ENCODE measurements at regions not wholly inside any gene's neighbourhood (a gene's known extent, or its start where the extent isn't known, plus 50 kb on each side); places are given as distances from the start of the nearest gene placed in this dataset.

DNA sequence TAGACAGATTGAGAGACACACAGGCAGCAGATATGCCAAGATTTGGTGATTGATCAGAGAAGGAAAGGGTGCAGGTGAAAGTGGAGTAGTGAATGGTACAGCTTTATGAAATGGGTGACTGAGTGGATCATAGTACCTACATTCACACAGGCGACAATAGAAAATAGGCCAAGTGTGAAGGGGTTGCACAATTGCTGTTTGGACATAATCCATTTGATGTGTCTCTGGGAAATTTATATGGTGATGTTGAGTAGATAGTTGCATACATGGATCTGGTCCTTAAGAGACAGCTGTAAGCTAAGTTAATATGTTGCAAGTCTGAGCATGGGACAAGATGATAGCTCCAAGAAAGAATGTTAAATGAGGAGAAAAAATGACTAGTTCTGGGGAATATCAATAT, 118.6 kb upstream of the COP1 start:
- TF ChIP-seq, protein P1, sequence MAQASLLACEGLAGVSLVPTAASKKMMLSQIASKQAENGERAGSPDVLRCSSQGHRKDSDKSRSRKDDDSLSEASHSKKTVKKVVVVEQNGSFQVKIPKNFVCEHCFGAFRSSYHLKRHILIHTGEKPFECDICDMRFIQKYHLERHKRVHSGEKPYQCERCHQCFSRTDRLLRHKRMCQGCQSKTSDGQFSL (CRISPR knock-in tag; IDR thresholded peaks at IDR 0.05) = no peak
- TF ChIP-seq, protein P1 (tag; IDR thresholded peaks at IDR 0.05) = no peak
- 0 out of 2 replicates have a peak, but pooled peaks have one; percentile 19 for TF ChIP-seq CEBPB (tag; IDR thresholded peaks at IDR 0.05)
- TF ChIP-seq NBN (IDR thresholded peaks at IDR 0.05; ENCODE audit: low read depth) = no peak
- TF ChIP-seq STAG1 (CRISPR knock-in tag; IDR thresholded peaks at IDR 0.05; ENCODE audit: borderline replicate concordance) = no peak
- no peak for TF ChIP-seq CREB5 (CRISPR knock-in tag; IDR thresholded peaks at IDR 0.05)

More for the DNA sequence above, 118.6 kb upstream of the COP1 start:
- H4K20me1 ChIP-seq (replicated peaks; ENCODE audit: control insufficient read depth, insufficient read depth, low read length) = no peaks in the 10 kb centered on the region
- H2AFZ ChIP-seq (ENCODE audit: low read depth, low read length) = no peak overlapping the region
- H3K36me3 ChIP-seq (ENCODE audit: control insufficient read depth, insufficient read depth, low read length) = no peaks in the 10 kb centered on the region
- H3K79me2 ChIP-seq (ENCODE audit: control insufficient read depth, insufficient read depth, low read length) = no peaks in the 10 kb centered on the region
- DNase-seq (ENCODE audit: extremely low read depth in 1 of 4, low spot score in 3 of 4) (no peak), FAIRE-seq (no peak), ATAC-seq (no peak)
- no peak overlapping the region for H3K27ac ChIP-seq (ENCODE audit: extremely low read depth, low read depth, low read length)
- H3K4me3 ChIP-seq = no peak overlapping the region
- no peaks in the 10 kb centered on the region for H3K9me3 ChIP-seq (replicated peaks; ENCODE audit: control insufficient read depth, insufficient read depth, low read depth, low read length)
- in situ Hi-C loops (cut with MboI) = no loop called here
- WGBS (ENCODE audit: insufficient coverage, low coverage, missing lambda C conversion rate) = 0% methylated on average over 1 of the region's 1 CpG
- intact Hi-C loops (cut with micrococcal nuclease) = no loop called here
- no TSS peak for BruUV-seq (replicated peaks)
- no peaks in the 10 kb centered on the region for H3K27me3 ChIP-seq (ENCODE audit: control insufficient read depth in 2 of 2, insufficient read depth in 2 of 2, low read length in 2 of 2)
- no peaks in the 10 kb centered on the region for H3K4me1 ChIP-seq (replicated peaks in 1 of 2; ENCODE audit: control insufficient read depth in 2 of 2, insufficient read depth in 2 of 2, low read length in 2 of 2)
- no peak overlapping the region for H3K4me2 ChIP-seq (ENCODE audit: insufficient read depth, low read length)
- CTCF ChIA-PET (ENCODE audit: low intra/inter-chr PET ratio) = no interaction called here
- H3K9me1 ChIP-seq (ENCODE audit: control insufficient read depth, insufficient read depth, low read length) = no peaks in the 10 kb centered on the region
- no peak overlapping the region for H3K9ac ChIP-seq (ENCODE audit: insufficient read depth in 1 of 2, low read depth in 2 of 2, low read length in 2 of 2)
- POLR2A ChIA-PET = no interaction called here
